Endothelial cell of umbilical vein (primary cell): ENCODE measurements at regions not wholly inside any gene's neighbourhood (a gene's known extent, or its start where the extent isn't known, plus 50 kb on each side); places are given as distances from the start of the nearest gene placed in this dataset.

ENCODE experiments used
- BruUV-seq: library from RNA; stranded (reverse); fragments of 400-500 nt; replicated peaks from 2 replicates; lab custom pipeline; 2021; lab: Mats Ljungman, UMichigan
- CTCF ChIA-PET: fragments of 300-600, 350-600 bp; sonication (Branson Sonifier 250); formaldehyde crosslinking; loops from one replicate; lab custom pipeline; 2021; ENCODE audit warnings: antibody characterized with exemption, inconsistent platforms; lab: Charles Lee
- POLR2A ChIA-PET: fragments of 300-600, 350-600 bp; sonication (Branson Sonifier 250); formaldehyde crosslinking; loops from one replicate; lab custom pipeline; 2021; ENCODE audit warnings: antibody characterized with exemption, inconsistent platforms; lab: Charles Lee
- DNase-seq: peaks from one replicate; pipeline ENCODE4 v3.0.0-alpha.2; 2011; ENCODE audit warnings: low read depth, low spot score
- FAIRE-seq: peaks from 2 replicates; lab custom pipeline; 2011; peaks lifted over from hg19 to GRCh38; lab: Jason Lieb, UNC
- H2AFZ ChIP-seq: 2 replicates; pipeline ENCODE4 v1.6.0; 2012; ENCODE audit warnings: low read depth, low read length, control low read depth, inconsistent platforms
- H3K27ac ChIP-seq: 2 replicates; pipeline ENCODE4 v1.5.1; 2011; ENCODE audit warnings: low read depth, mild to moderate bottlenecking, control low read depth, low read length, moderate library complexity; ENCODE audit not compliant: insufficient read depth
- H3K27me3 ChIP-seq, 2 experiments: 2 replicates each; pipeline versions ENCODE4 v1.6.0 to v1.6.1; 2011; ENCODE audit warnings: low read length in 2 of 2, mixed read lengths in 1 of 2; ENCODE audit not compliant: control insufficient read depth in 2 of 2, insufficient read depth in 2 of 2
- H3K36me3 ChIP-seq, 2 experiments: 2 replicates in 1 of 2; 3 replicates in 1 of 2; pipeline ENCODE4 v1.5.1; 2011; ENCODE audit warnings: low read length in 2 of 2, mild to moderate bottlenecking in 1 of 2, moderate library complexity in 1 of 2; ENCODE audit not compliant: control insufficient read depth in 2 of 2, insufficient read depth in 2 of 2; ENCODE audit errors: extremely low read depth in 1 of 2
- H3K4me1 ChIP-seq: 3 replicates; pipeline ENCODE4 v1.5.1; 2011; ENCODE audit warnings: mild to moderate bottlenecking, low read length; ENCODE audit not compliant: control insufficient read depth, insufficient read depth; ENCODE audit errors: extremely low read depth
- H3K4me2 ChIP-seq: 2 replicates; pipeline ENCODE4 v1.6.1; 2011; ENCODE audit warnings: low read length, control low read depth, mixed read lengths; ENCODE audit not compliant: insufficient read depth
- H3K4me3 ChIP-seq, 3 experiments: fragments of 200-600 bp in 1 of 3; sonication (generic), shearing (Covaris generic) in 1 of 3; replicated peaks in 1 of 3; 2 replicates each; pipeline ENCODE4 v1.5.1; 2011 to 2016; ENCODE audit warnings: control low read depth in 3 of 3, low read length in 3 of 3, mild to moderate bottlenecking in 2 of 3, inconsistent platforms in 1 of 3, low read depth in 1 of 3, moderate library complexity in 1 of 3; ENCODE audit not compliant: insufficient read depth in 1 of 3
- H3K79me2 ChIP-seq: 2 replicates; pipeline ENCODE4 v1.6.0; 2012; ENCODE audit warnings: low read length, inconsistent platforms; ENCODE audit not compliant: control insufficient read depth, insufficient read depth
- H3K9ac ChIP-seq: replicated peaks from 2 replicates; pipeline ENCODE3; 2011; ENCODE audit warnings: low read length, control low read depth; ENCODE audit not compliant: insufficient read depth; ENCODE audit errors: extremely low read depth
- H3K9me1 ChIP-seq: replicated peaks from 3 replicates; pipeline ENCODE4 v1.6.0; 2011; ENCODE audit warnings: mild to moderate bottlenecking, low read length; ENCODE audit not compliant: control insufficient read depth, insufficient read depth; ENCODE audit errors: extremely low read depth
- H3K9me3 ChIP-seq: replicated peaks from 2 replicates; pipeline ENCODE4 v1.5.1; 2012; ENCODE audit warnings: low read length, inconsistent platforms; ENCODE audit not compliant: control insufficient read depth, insufficient read depth
- H4K20me1 ChIP-seq: replicated peaks from 2 replicates; pipeline ENCODE3; 2011; ENCODE audit warnings: mild to moderate bottlenecking, low read length; ENCODE audit not compliant: control insufficient read depth, insufficient read depth; ENCODE audit errors: extremely low read depth
- CTCF ChIP-seq, 2 donors: IDR thresholded peaks; 1 replicate in 1 of 2; 2 replicates in 1 of 2; pipeline ENCODE4 v1.5.1; 2011; ENCODE audit warnings: low read length in 2 of 2, mild to moderate bottlenecking in 2 of 2, moderate library complexity in 2 of 2, control low read depth in 1 of 2, inconsistent platforms in 1 of 2, low read depth in 1 of 2; ENCODE audit not compliant: insufficient read depth in 1 of 2; ENCODE audit errors: extremely low read depth in 1 of 2
- EZH2 ChIP-seq: IDR thresholded peaks from 2 replicates; pipeline ENCODE4 v1.6.1; 2012; ENCODE audit warnings: borderline replicate concordance, low read depth, mild to moderate bottlenecking, moderate library complexity, low read length, inconsistent platforms; ENCODE audit not compliant: severe bottlenecking
- FOS ChIP-seq: IDR thresholded peaks from 2 replicates; pipeline ENCODE4 v1.6.1; 2011; ENCODE audit warnings: mild to moderate bottlenecking, low read length, moderate library complexity, borderline replicate concordance; ENCODE audit not compliant: insufficient read depth
- GATA2 ChIP-seq: IDR thresholded peaks from 2 replicates; pipeline ENCODE4 v1.7.0; 2011; ENCODE audit warnings: low read depth, mild to moderate bottlenecking, moderate library complexity, mixed read lengths, low read length; ENCODE audit not compliant: insufficient read length, insufficient read depth
- MAX ChIP-seq: IDR thresholded peaks from 2 replicates; pipeline ENCODE4 v1.6.1; 2011; ENCODE audit not compliant: insufficient read depth, insufficient read length
- MYC ChIP-seq: IDR thresholded peaks from one replicate; pipeline ENCODE4 v1.6.1; 2011; ENCODE audit warnings: mild to moderate bottlenecking, low read depth, low read length
- POLR2A ChIP-seq: IDR thresholded peaks from 2 replicates; pipeline ENCODE4 v1.6.1; 2012; ENCODE audit warnings: low read depth, mild to moderate bottlenecking, control low read depth, low read length
- POLR2AphosphoS5 ChIP-seq: IDR thresholded peaks from 2 replicates; pipeline ENCODE4 v1.6.1; 2012; ENCODE audit warnings: low read depth, mild to moderate bottlenecking, control low read depth, low read length, moderate library complexity; ENCODE audit not compliant: insufficient read depth
- dilution Hi-C: fragments of 300-500 bp; cut with MboI; formaldehyde crosslinking; loops from one replicate; pipeline ENCODE4 v1.15.0; 2019; ENCODE audit warnings: low sequenced_read_pairs; ENCODE audit not compliant: extremely low pct_ligation_motif_present
- intact Hi-C: fragments of 100-400 bp; cut with micrococcal nuclease; formaldehyde crosslinking; loops from one replicate; pipeline ENCODE4 v1.10.0; 2022

- Histone ChIP-seq H3K27me3 (no peaks in the 10 kb centered on the region), H3K9ac (no peak overlapping the region), H3K27ac (no peak overlapping the region), H3K9me1 (no peaks in the 10 kb centered on the region), H4K20me1 (no peaks in the 10 kb centered on the region), H3K9me3 (no peaks in the 10 kb centered on the region), H3K36me3 (no peaks in the 10 kb centered on the region), H2AFZ (no peak overlapping the region), H3K79me2 (no peaks in the 10 kb centered on the region), H3K4me2 (no peak overlapping the region), H3K4me1 (no peaks in the 10 kb centered on the region), H3K4me3 (no peak overlapping the region)
- TF ChIP-seq GATA2 (no peak), MAX (no peak), FOS (no peak), POLR2A (no peak), EZH2 (no peak), POLR2AphosphoS5 (no peak), MYC (no peak)
- dilution Hi-C loops: no loop called here
- POLR2A ChIA-PET: no interaction called here
- FAIRE-seq (no peak), DNase-seq (no peak)
- CTCF ChIA-PET: no interaction called here
- intact Hi-C loops: no loop called here
- BruUV-seq: no TSS peak
Measured at GRCh38 chr5:37999593-37999992, 159.8 kb upstream of the GDNF start.

GRCh38 chr5:37996918-37997317, 157.1 kb upstream of the GDNF start:
- no peaks in the 10 kb centered on the region for H3K9me1 ChIP-seq
- no peak overlapping the region for H3K4me3 ChIP-seq
- H3K36me3 ChIP-seq: no peaks in the 10 kb centered on the region
- peaks cover 0 to 3% of the 10 kb centered on the region in 2 experiments for H3K27me3 ChIP-seq
- H3K4me2 ChIP-seq: no peak overlapping the region
- no peaks in the 10 kb centered on the region for H3K4me1 ChIP-seq
- ChIA-PET POLR2A (no interaction called here), CTCF (no interaction called here)
- dilution Hi-C loops (no loop called here), intact Hi-C loops (no loop called here)
- H2AFZ ChIP-seq: no peak overlapping the region
- DNase-seq: no peak
- no TSS peak for BruUV-seq
- TF ChIP-seq CTCF (IDR thresholded peaks at IDR 0.05; ENCODE audit: extremely low read depth in 1 of 2, insufficient read depth in 1 of 2, low read depth in 1 of 2, low read length in 2 of 2) (no peak), MYC (no peak), POLR2AphosphoS5 (no peak), MAX (no peak)
- H3K27ac ChIP-seq: no peak overlapping the region
- H3K79me2 ChIP-seq: no peaks in the 10 kb centered on the region
- no peaks in the 10 kb centered on the region for H4K20me1 ChIP-seq
- H3K9ac ChIP-seq: no peak overlapping the region
- no peak for FAIRE-seq
- H3K9me3 ChIP-seq: no peaks in the 10 kb centered on the region
